Ishikawa (cell line): ENCODE measurements at regions not wholly inside any gene's neighbourhood (a gene's known extent, or its start where the extent isn't known, plus 50 kb on each side); places are given as distances from the start of the nearest gene placed in this dataset.

ENCODE experiments used
- CEBPB ChIP-seq: IDR thresholded peaks from 2 replicates; pipeline ENCODE4 v1.6.1; 2012
- CREB1 ChIP-seq: IDR thresholded peaks from 2 replicates; pipeline ENCODE4 v1.6.1; 2012; ENCODE audit warnings: low read depth
- EGR1 ChIP-seq: IDR thresholded peaks from 2 replicates; pipeline ENCODE4 v1.6.1; 2012
- EP300 ChIP-seq: IDR thresholded peaks from 2 replicates; pipeline ENCODE4 v1.6.1; 2012; ENCODE audit warnings: borderline replicate concordance
- FOXM1 ChIP-seq: IDR thresholded peaks from 2 replicates; pipeline ENCODE4 v1.6.1; 2012; ENCODE audit warnings: low read depth, borderline replicate concordance
- NFIC ChIP-seq: IDR thresholded peaks from 2 replicates; pipeline ENCODE4 v1.6.1; 2012
- RAD21 ChIP-seq: IDR thresholded peaks from 2 replicates; pipeline ENCODE4 v1.6.1; 2012; ENCODE audit warnings: low read depth
- TAF1 ChIP-seq: IDR thresholded peaks from 2 replicates; pipeline ENCODE4 v1.6.1; 2012; ENCODE audit warnings: low read depth, mild to moderate bottlenecking
- TCF12 ChIP-seq: IDR thresholded peaks from 2 replicates; pipeline ENCODE4 v1.6.1; 2012; ENCODE audit warnings: low read depth
- TEAD4 ChIP-seq: IDR thresholded peaks from 2 replicates; pipeline ENCODE4 v1.6.1; 2012
- YY1 ChIP-seq: IDR thresholded peaks from 2 replicates; pipeline ENCODE4 v1.6.1; 2012; ENCODE audit warnings: low read depth
- ZBTB7A ChIP-seq: IDR thresholded peaks from 2 replicates; pipeline ENCODE4 v1.6.1; 2012; ENCODE audit warnings: low read depth
- TF ChIP-seq, protein P1 (sequence below): IDR thresholded peaks from 2 replicates; pipeline ENCODE4 v1.6.1; 2012
- TF ChIP-seq, protein P2 (sequence below): IDR thresholded peaks from 2 replicates; pipeline ENCODE4 v1.6.1; 2012
- TF ChIP-seq, protein P3 (sequence below): IDR thresholded peaks from 2 replicates; pipeline ENCODE4 v1.6.1; 2012; ENCODE audit warnings: low read depth, mild to moderate bottlenecking

DNA sequence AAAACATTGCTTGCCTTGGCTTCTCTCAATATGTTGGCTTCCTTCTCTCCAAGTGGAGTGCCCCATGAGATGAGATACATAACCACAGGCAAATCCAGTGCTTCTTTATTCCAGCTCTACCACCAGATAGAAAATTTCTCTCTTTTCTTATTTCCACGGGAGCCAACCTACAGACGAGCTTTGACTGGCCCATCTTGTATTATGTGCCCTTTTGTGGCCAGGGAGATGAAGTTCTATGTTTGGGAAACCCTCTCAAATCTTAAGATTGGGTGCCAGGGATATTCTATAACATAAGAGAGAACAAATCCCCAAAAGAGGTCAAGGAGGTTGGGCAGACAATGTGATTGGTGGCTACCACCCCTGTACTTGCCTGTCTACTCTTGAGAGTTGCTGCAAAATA is 351.8 kb downstream of the ZNF326 start:
- TF ChIP-seq, protein P1, sequence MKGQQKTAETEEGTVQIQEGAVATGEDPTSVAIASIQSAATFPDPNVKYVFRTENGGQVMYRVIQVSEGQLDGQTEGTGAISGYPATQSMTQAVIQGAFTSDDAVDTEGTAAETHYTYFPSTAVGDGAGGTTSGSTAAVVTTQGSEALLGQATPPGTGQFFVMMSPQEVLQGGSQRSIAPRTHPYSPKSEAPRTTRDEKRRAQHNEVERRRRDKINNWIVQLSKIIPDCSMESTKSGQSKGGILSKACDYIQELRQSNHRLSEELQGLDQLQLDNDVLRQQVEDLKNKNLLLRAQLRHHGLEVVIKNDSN: no peak
- TF ChIP-seq YY1: no peak
- no peak for TF ChIP-seq CREB1
- no peak for TF ChIP-seq NFIC
- TF ChIP-seq, protein P2, sequence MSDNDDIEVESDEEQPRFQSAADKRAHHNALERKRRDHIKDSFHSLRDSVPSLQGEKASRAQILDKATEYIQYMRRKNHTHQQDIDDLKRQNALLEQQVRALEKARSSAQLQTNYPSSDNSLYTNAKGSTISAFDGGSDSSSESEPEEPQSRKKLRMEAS: no peak
- TF ChIP-seq TAF1: no peak
- no peak for TF ChIP-seq EP300
- no peak for TF ChIP-seq FOXM1
- TF ChIP-seq TEAD4: no peak
- no peak for TF ChIP-seq ZBTB7A
- TF ChIP-seq CEBPB: no peak
- TF ChIP-seq TCF12: no peak
- TF ChIP-seq, protein P3, sequence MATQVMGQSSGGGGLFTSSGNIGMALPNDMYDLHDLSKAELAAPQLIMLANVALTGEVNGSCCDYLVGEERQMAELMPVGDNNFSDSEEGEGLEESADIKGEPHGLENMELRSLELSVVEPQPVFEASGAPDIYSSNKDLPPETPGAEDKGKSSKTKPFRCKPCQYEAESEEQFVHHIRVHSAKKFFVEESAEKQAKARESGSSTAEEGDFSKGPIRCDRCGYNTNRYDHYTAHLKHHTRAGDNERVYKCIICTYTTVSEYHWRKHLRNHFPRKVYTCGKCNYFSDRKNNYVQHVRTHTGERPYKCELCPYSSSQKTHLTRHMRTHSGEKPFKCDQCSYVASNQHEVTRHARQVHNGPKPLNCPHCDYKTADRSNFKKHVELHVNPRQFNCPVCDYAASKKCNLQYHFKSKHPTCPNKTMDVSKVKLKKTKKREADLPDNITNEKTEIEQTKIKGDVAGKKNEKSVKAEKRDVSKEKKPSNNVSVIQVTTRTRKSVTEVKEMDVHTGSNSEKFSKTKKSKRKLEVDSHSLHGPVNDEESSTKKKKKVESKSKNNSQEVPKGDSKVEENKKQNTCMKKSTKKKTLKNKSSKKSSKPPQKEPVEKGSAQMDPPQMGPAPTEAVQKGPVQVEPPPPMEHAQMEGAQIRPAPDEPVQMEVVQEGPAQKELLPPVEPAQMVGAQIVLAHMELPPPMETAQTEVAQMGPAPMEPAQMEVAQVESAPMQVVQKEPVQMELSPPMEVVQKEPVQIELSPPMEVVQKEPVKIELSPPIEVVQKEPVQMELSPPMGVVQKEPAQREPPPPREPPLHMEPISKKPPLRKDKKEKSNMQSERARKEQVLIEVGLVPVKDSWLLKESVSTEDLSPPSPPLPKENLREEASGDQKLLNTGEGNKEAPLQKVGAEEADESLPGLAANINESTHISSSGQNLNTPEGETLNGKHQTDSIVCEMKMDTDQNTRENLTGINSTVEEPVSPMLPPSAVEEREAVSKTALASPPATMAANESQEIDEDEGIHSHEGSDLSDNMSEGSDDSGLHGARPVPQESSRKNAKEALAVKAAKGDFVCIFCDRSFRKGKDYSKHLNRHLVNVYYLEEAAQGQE: no peak
- no peak for TF ChIP-seq RAD21
- TF ChIP-seq EGR1: no peak

DNA sequence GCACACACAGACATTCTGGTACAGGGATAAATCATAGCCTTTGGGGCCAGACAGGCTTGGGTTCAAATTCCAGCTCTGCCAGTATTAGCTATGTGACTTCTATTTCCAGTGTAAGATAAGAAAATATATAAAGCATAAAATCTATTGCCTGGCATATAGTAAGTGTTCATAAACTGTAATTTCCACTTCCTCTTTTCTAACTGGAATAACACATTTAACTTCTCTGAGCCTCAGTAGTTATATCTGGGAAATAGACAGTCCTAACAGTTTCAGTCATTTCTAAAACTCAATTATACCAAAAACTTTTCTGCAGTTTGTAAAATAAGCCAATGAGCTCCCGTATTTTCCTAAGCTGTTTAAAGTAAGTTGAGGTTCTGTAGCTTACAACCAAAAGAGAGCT is 351.4 kb downstream of the ZNF326 start:
- no peak for TF ChIP-seq ZBTB7A

DNA sequence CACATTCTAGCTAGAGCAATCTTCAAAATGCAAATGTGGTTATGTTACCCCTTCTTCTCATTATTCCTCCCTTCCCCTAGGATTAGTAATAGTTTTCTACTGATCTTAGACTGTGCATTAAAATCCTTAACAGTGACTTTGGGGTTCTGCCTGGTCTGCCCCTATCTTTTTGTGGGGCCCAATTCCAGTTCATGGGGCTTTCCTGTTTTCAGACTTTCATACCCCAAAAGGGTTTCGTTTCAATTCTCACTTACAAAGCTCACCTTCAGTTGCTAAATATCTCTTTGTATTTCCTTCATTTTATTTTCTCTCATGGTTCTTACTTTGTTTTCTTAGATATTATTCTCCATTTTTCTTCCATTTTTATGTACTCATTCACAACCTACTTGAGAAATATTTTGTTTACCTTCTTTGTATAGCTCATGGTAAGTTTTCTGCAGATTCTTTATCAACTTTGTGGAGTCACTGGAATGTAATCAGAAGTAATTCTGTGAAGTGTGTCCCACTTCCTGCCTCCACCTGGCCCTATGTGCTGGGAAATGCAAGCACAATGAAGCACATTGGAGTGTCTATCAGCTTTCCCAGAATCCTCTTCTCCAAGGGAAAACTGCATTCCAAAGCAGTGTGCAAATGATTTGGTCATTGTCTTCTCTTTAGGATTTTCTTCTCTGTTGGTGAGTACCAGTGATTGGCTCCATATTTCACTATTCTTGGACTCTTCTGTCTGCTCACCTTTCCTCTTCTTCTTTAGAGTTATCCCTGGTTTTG is 350.2 kb downstream of the ZNF326 start:
- TF ChIP-seq, protein P1: no peak
- TF ChIP-seq TAF1 (no peak), YY1 (no peak)

DNA sequence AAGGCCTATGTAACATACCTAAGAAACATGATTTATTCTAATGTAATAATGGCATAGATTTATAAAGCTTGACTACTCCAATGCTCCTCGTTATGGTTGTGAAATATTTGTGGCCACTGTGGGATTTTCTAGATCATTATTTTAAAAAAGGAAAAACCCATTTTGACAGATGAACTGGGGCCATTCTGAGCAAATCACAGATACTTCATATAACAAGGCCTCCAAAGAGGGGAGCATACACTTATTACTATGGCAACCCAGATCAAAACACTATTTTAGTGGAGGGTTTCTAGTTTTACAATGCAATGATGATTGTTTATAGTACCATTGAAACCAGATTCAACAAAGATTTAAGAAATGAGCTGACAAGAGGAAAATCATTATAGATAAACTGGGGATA is 346.6 kb downstream of the ZNF326 start:
- TF ChIP-seq, protein P3: no peak
- no peak for TF ChIP-seq RAD21
- no peak for TF ChIP-seq NFIC
- no peak for TF ChIP-seq ZBTB7A
- no peak for TF ChIP-seq EGR1
- no peak for TF ChIP-seq TCF12
- TF ChIP-seq YY1: no peak
- no peak for TF ChIP-seq FOXM1
- TF ChIP-seq CEBPB: no peak
- TF ChIP-seq TEAD4: no peak
- TF ChIP-seq, protein P1: no peak
- TF ChIP-seq EP300: no peak
- TF ChIP-seq CREB1: no peak

DNA sequence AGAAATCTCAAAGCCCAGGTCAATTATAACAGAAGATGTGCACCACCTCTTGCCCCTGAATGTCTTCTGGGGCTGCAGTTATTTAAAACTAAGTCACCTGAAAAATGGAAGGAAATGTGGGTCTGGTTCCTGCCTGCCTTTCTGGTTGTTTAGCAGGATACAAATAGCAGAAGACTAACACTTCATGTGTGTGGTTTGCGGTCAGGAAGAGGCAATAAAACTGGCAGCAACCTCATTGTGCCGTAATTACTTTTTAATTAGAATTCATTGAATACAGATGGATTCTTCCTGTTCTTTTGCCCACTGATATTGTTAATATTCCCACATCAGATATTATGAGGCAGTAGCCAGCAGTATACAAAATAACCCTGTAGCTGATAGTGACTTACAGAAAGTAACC is 345.7 kb downstream of the ZNF326 start:
- TF ChIP-seq EGR1 (no peak), TCF12 (no peak), TEAD4 (no peak), ZBTB7A (no peak), CREB1 (no peak), EP300 (no peak), CEBPB (no peak), NFIC (no peak), TAF1 (no peak), RAD21 (no peak), FOXM1 (no peak), YY1 (no peak)
- TF ChIP-seq, protein P1: no peak
- TF ChIP-seq, protein P3: no peak
- TF ChIP-seq, protein P2: no peak
